A673 (cell line): ENCODE measurements at regions not wholly inside any gene's neighbourhood (a gene's known extent, or its start where the extent isn't known, plus 50 kb on each side); places are given as distances from the start of the nearest gene placed in this dataset.

Experiments used
- BruUV-seq: library from RNA; stranded (reverse); fragments of 400-500 nt; replicated peaks from 2 replicates; lab custom pipeline; 2021; lab: Mats Ljungman, UMichigan
- CTCF ChIA-PET: fragments of 300-600 bp; sonication (Branson Sonifier 250); formaldehyde crosslinking; loops from one replicate; lab custom pipeline; 2022; ENCODE audit warnings: antibody characterized with exemption; lab: Charles Lee
- POLR2A ChIA-PET: fragments of 300-600 bp; sonication (Branson Sonifier 250); formaldehyde crosslinking; loops from one replicate; lab custom pipeline; 2022; ENCODE audit warnings: antibody characterized with exemption; ENCODE audit not compliant: low non-redundant PET; lab: Charles Lee
- DNase-seq: peaks from one replicate; pipeline ENCODE4 v3.0.0-alpha.2; 2015; ENCODE audit warnings: low spot score
- H3K27ac ChIP-seq: fragments of 200-600 bp; sonication (generic); 2 replicates; pipeline ENCODE4 v1.5.1; 2016; ENCODE audit warnings: mixed run types, low read depth, mild to moderate bottlenecking, mixed read lengths, antibody characterized with exemption, low read length; ENCODE audit not compliant: poor library complexity, severe bottlenecking
- H3K27me3 ChIP-seq: fragments of 200-600 bp; sonication (generic); replicated peaks from 2 replicates; pipeline ENCODE4 v1.6.1; 2017; ENCODE audit warnings: mixed run types, low read depth, mild to moderate bottlenecking, mixed read lengths, antibody characterized with exemption, low read length; ENCODE audit not compliant: insufficient read depth, poor library complexity
- H3K36me3 ChIP-seq: fragments of 200-600 bp; sonication (generic); 2 replicates; pipeline ENCODE4 v1.6.1; 2016; ENCODE audit warnings: mixed run types, mild to moderate bottlenecking, mixed read lengths, antibody characterized with exemption, low read length; ENCODE audit not compliant: insufficient read depth, poor library complexity, severe bottlenecking
- H3K4me1 ChIP-seq: fragments of 200-600 bp; sonication (generic); 2 replicates; pipeline ENCODE4 v1.6.1; 2017; ENCODE audit warnings: mixed run types, mild to moderate bottlenecking, mixed read lengths, antibody characterized with exemption, low read length; ENCODE audit not compliant: insufficient read depth, poor library complexity, severe bottlenecking
- H3K4me3 ChIP-seq: fragments of 200-600 bp; sonication (generic); 2 replicates; pipeline ENCODE4 v1.5.1; 2016; ENCODE audit warnings: low read depth, mixed run types, mild to moderate bottlenecking, mixed read lengths, low read length; ENCODE audit not compliant: poor library complexity, severe bottlenecking
- H3K9me3 ChIP-seq: fragments of 200-600 bp; sonication (generic); 2 replicates; pipeline ENCODE4 v1.6.1; 2016; ENCODE audit warnings: mixed run types, low read depth, mild to moderate bottlenecking, mixed read lengths, antibody characterized with exemption, low read length; ENCODE audit not compliant: poor library complexity, severe bottlenecking
- EZH2 ChIP-seq: fragments of 200-600 bp; sonication (generic); IDR thresholded peaks from 2 replicates; pipeline ENCODE4 v1.6.1; 2017; ENCODE audit warnings: borderline replicate concordance, low read depth, mild to moderate bottlenecking, mixed read lengths, antibody characterized with exemption, low read length; ENCODE audit not compliant: poor library complexity, severe bottlenecking
- intact Hi-C: fragments of 100-400 bp; cut with micrococcal nuclease; formaldehyde crosslinking; loops from one replicate; pipeline ENCODE4 v1.10.0; 2022; ENCODE audit not compliant: unreplicated experiment
- TF ChIP-seq, protein P1 (sequence below): fragments of 300-800, 200-600 bp; sonication (generic); conservative IDR thresholded peaks from 2 replicates; pipeline ENCODE4 v1.5.1; 2017; ENCODE audit warnings: low read depth, mild to moderate bottlenecking, antibody characterized with exemption, low read length, moderate library complexity, mixed read lengths

DNA sequence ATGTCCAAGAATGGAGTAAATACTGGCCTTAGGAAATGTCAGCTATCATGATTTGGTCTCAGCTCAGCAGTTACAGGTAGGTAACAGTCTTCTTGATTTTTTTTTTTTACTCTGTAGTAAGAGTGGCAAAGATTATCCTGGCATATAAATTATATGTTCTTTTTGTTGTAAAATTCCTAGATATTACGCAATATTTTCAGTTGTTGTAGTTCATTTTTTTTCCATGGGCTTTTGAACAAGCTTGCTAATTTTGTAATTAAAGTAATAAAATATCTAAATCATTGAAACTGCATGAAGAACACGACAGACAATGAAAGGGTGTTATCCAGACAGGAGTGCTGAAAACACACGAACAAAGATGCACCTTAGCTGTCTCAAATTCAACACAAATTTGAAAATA lies 249.4 kb downstream of the PRDM9 start:
- TF ChIP-seq, protein P1, sequence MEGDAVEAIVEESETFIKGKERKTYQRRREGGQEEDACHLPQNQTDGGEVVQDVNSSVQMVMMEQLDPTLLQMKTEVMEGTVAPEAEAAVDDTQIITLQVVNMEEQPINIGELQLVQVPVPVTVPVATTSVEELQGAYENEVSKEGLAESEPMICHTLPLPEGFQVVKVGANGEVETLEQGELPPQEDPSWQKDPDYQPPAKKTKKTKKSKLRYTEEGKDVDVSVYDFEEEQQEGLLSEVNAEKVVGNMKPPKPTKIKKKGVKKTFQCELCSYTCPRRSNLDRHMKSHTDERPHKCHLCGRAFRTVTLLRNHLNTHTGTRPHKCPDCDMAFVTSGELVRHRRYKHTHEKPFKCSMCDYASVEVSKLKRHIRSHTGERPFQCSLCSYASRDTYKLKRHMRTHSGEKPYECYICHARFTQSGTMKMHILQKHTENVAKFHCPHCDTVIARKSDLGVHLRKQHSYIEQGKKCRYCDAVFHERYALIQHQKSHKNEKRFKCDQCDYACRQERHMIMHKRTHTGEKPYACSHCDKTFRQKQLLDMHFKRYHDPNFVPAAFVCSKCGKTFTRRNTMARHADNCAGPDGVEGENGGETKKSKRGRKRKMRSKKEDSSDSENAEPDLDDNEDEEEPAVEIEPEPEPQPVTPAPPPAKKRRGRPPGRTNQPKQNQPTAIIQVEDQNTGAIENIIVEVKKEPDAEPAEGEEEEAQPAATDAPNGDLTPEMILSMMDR: no peak
- no peak for TF ChIP-seq EZH2
- intact Hi-C loops: no loop called here
- Histone ChIP-seq H3K4me3 (no peak overlapping the region), H3K27ac (no peak overlapping the region), H3K36me3 (no peaks in the 10 kb centered on the region), H3K27me3 (no peaks in the 10 kb centered on the region), H3K9me3 (no peaks in the 10 kb centered on the region), H3K4me1 (no peaks in the 10 kb centered on the region)
- no TSS peak for BruUV-seq
- no peak for DNase-seq
- CTCF ChIA-PET: no interaction called here
- POLR2A ChIA-PET: no interaction called here

DNA sequence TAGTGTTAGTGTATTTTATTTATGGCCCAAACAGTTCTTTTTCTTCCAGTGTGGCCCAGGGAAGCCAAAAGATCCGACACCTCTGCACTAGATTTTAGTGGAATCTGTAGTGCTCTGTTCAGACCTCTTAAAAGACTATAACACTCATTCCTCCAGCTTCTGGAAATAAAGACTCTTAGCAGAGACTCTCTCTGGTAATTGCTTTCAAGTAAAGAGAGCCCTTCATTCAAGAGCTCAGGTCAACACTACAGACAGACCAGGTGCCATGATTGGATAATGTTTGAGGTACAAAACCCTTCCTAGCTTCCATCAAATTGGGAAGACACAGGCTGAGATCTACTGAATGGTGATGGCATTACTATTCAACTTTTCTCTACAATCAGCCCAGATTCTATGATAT lies 255.8 kb downstream of the PRDM9 start:
- TF ChIP-seq, protein P1: no peak
- TF ChIP-seq EZH2: no peak
- intact Hi-C loops: no loop called here
- Histone ChIP-seq H3K27ac (no peak overlapping the region), H3K4me3 (no peak overlapping the region), H3K9me3 (no peaks in the 10 kb centered on the region), H3K4me1 (no peaks in the 10 kb centered on the region), H3K36me3 (no peaks in the 10 kb centered on the region), H3K27me3 (no peaks in the 10 kb centered on the region)
- CTCF ChIA-PET: interaction anchor here (0.6 kb wide), 1 partner anchor 84 kb away, joined by 6 read pairs; no protein-coding TSS in a partner anchor
- POLR2A ChIA-PET: no interaction called here
- no peak for DNase-seq
- BruUV-seq: no TSS peak

DNA sequence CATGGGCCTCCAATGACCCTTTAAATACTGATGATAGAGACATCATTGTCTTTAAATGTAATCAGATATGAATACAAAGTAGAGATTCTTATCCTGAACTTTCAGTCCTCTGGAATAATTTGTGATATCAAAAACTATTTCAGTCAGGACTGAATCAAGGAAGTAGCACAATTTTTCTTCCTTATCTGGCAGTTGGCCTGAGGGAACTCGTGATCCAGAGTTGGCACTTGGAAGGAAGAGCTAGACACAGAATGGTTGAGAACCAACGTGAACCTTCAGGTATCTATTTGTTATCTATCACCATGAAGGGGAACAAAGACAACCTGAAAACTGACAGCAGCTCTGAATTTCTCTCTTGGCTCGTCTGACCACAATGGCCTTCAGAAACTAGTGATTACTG lies 269.3 kb downstream of the PRDM9 start:
- intact Hi-C loops: no loop called here
- Histone ChIP-seq H3K4me1 (no peaks in the 10 kb centered on the region), H3K4me3 (no peak overlapping the region), H3K9me3 (no peaks in the 10 kb centered on the region), H3K27me3 (no peaks in the 10 kb centered on the region), H3K36me3 (no peaks in the 10 kb centered on the region), H3K27ac (no peak overlapping the region)
- no peak for DNase-seq
- no TSS peak for BruUV-seq
- ChIA-PET POLR2A (no interaction called here), CTCF (no interaction called here)
- TF ChIP-seq EZH2: no peak
- TF ChIP-seq, protein P1: no peak
